H9 (cell line): ENCODE measurements at regions not wholly inside any gene's neighbourhood (a gene's known extent, or its start where the extent isn't known, plus 50 kb on each side); places are given as distances from the start of the nearest gene placed in this dataset.

ENCODE experiments used
- DNase-seq: peaks from one replicate; pipeline ENCODE4 v3.0.0-alpha.2; 2017
- H2AFZ ChIP-seq: one replicate; pipeline ENCODE4 v1.6.1; 2013; ENCODE audit warnings: mild to moderate bottlenecking, low read length, control low read depth, moderate library complexity
- H2AK5ac ChIP-seq: 2 replicates; pipeline ENCODE4 v1.6.1; 2013; ENCODE audit warnings: low read length, control low read depth, mixed read lengths; ENCODE audit not compliant: insufficient read length
- H2BK120ac ChIP-seq: one replicate; pipeline ENCODE4 v1.6.1; 2013; ENCODE audit warnings: low read depth, mild to moderate bottlenecking, low read length, control low read depth, inconsistent platforms; ENCODE audit not compliant: poor library complexity, severe bottlenecking
- H2BK12ac ChIP-seq: 2 replicates; pipeline ENCODE4 v1.6.1; 2013; ENCODE audit warnings: low read length, control low read depth, mixed read lengths, low read depth; ENCODE audit not compliant: insufficient read length
- H2BK15ac ChIP-seq: 2 replicates; pipeline ENCODE4 v1.6.1; 2013; ENCODE audit warnings: low read depth, low read length, control low read depth
- H2BK20ac ChIP-seq: one replicate; pipeline ENCODE4 v1.6.1; 2013; ENCODE audit warnings: low read depth, mild to moderate bottlenecking, low read length, control low read depth, inconsistent platforms; ENCODE audit not compliant: poor library complexity, severe bottlenecking
- H2BK5ac ChIP-seq: 2 replicates; pipeline ENCODE4 v1.6.1; 2013; ENCODE audit warnings: low read length, control low read depth, mixed read lengths; ENCODE audit not compliant: insufficient read length
- H3K14ac ChIP-seq: 2 replicates; pipeline ENCODE4 v1.6.1; 2013; ENCODE audit warnings: low read length, control low read depth; ENCODE audit not compliant: insufficient read depth
- H3K18ac ChIP-seq: 2 replicates; pipeline ENCODE4 v1.6.1; 2013; ENCODE audit warnings: low read depth, mild to moderate bottlenecking, mixed read lengths, low read length, control low read depth; ENCODE audit not compliant: insufficient read length
- H3K23ac ChIP-seq: 2 replicates; pipeline ENCODE4 v1.6.1; 2013; ENCODE audit warnings: low read length, control low read depth, mixed read lengths, low read depth; ENCODE audit not compliant: insufficient read length
- H3K23me2 ChIP-seq: 2 replicates; pipeline ENCODE4 v1.6.1; 2013; ENCODE audit warnings: low read depth, mild to moderate bottlenecking, mixed read lengths, low read length, control low read depth; ENCODE audit not compliant: insufficient read length, poor library complexity, severe bottlenecking
- H3K27ac ChIP-seq: 2 replicates; pipeline ENCODE4 v1.5.1; 2013; ENCODE audit warnings: low read length, control low read depth, mixed read lengths, low read depth; ENCODE audit not compliant: insufficient read length
- H3K27me3 ChIP-seq: 2 replicates; pipeline ENCODE4 v1.6.1; 2013; ENCODE audit warnings: low read length, control low read depth, inconsistent platforms; ENCODE audit not compliant: insufficient read depth
- H3K4ac ChIP-seq: 2 replicates; pipeline ENCODE4 v1.6.1; 2013; ENCODE audit warnings: low read depth, mild to moderate bottlenecking, control low read depth, inconsistent platforms, low read length, moderate library complexity
- H3K4me1 ChIP-seq: 2 replicates; pipeline ENCODE4 v1.6.1; 2013; ENCODE audit warnings: low read length, control low read depth, inconsistent platforms; ENCODE audit not compliant: insufficient read depth
- H3K4me2 ChIP-seq: 2 replicates; pipeline ENCODE4 v1.6.1; 2013; ENCODE audit warnings: low read length, control low read depth, mixed read lengths; ENCODE audit not compliant: insufficient read length, insufficient read depth
- H3K56ac ChIP-seq: 2 replicates; pipeline ENCODE4 v1.6.1; 2013; ENCODE audit warnings: low read depth, mild to moderate bottlenecking, mixed read lengths, low read length, control low read depth; ENCODE audit not compliant: insufficient read length
- H3K79me1 ChIP-seq: 2 replicates; pipeline ENCODE4 v1.6.1; 2013; ENCODE audit warnings: low read depth, mild to moderate bottlenecking, moderate library complexity, low read length, control low read depth, inconsistent platforms; ENCODE audit not compliant: insufficient read depth, poor library complexity, severe bottlenecking
- H3K79me2 ChIP-seq: 2 replicates; pipeline ENCODE4 v1.6.1; 2013; ENCODE audit warnings: low read length, control low read depth, inconsistent platforms; ENCODE audit not compliant: insufficient read depth
- H3K9ac ChIP-seq: 2 replicates; pipeline ENCODE4 v1.6.1; 2013; ENCODE audit warnings: low read length, control low read depth, mixed read lengths; ENCODE audit not compliant: insufficient read length; ENCODE audit errors: extremely low read depth
- H3K9me3 ChIP-seq: one replicate; pipeline ENCODE4 v1.6.1; 2013; ENCODE audit warnings: low read depth, low read length, inconsistent platforms; ENCODE audit not compliant: control insufficient read depth
- H3T11ph ChIP-seq: one replicate; pipeline ENCODE4 v1.6.1; 2013; ENCODE audit warnings: mild to moderate bottlenecking, low read length, control low read depth, inconsistent platforms
- H4K20me1 ChIP-seq: one replicate; pipeline ENCODE4 v1.6.1; 2013; ENCODE audit not compliant: control insufficient read depth, insufficient read length, insufficient read depth
- H4K5ac ChIP-seq: 2 replicates; pipeline ENCODE4 v1.6.1; 2013; ENCODE audit warnings: low read depth, mild to moderate bottlenecking, mixed read lengths, low read length, control low read depth; ENCODE audit not compliant: insufficient read length
- H4K8ac ChIP-seq: replicated peaks from 2 replicates; pipeline ENCODE4 v1.6.1; 2013; ENCODE audit warnings: low read length, control low read depth, mixed read lengths, low read depth; ENCODE audit not compliant: insufficient read length
- H4K91ac ChIP-seq: 2 replicates; pipeline ENCODE4 v1.6.1; 2013; ENCODE audit warnings: low read depth, mild to moderate bottlenecking, moderate library complexity, mixed read lengths, low read length, control low read depth; ENCODE audit not compliant: insufficient read length
- H3K27ac Mint-ChIP-seq, 3 experiments: 2 replicates in 2 of 3; 3 replicates in 1 of 3; pipeline ENCODE4 v1.8.0; 2020 to 2021; ENCODE audit warnings: mixed read lengths in 3 of 3, mild to moderate bottlenecking in 1 of 3, moderate library complexity in 1 of 3
- H3K27me3 Mint-ChIP-seq: 2 replicates; pipeline ENCODE4 v1.8.0; 2021; ENCODE audit warnings: low read depth, mild to moderate bottlenecking, moderate library complexity, mixed read lengths
- H3K36me3 Mint-ChIP-seq, 3 experiments: 2 replicates in 2 of 3; 3 replicates in 1 of 3; pipeline ENCODE4 v1.8.0; 2020 to 2021; ENCODE audit warnings: low read depth in 3 of 3, mixed read lengths in 3 of 3; ENCODE audit not compliant: insufficient read depth in 1 of 3
- H3K4me1 Mint-ChIP-seq, 2 experiments: 2 replicates each; pipeline ENCODE4 v1.8.0; 2020; ENCODE audit warnings: mixed read lengths in 2 of 2
- H3K4me3 Mint-ChIP-seq, 2 experiments: 2 replicates in 1 of 2; 3 replicates in 1 of 2; pipeline ENCODE4 v1.8.0; 2020 to 2021; ENCODE audit warnings: mild to moderate bottlenecking in 2 of 2, mixed read lengths in 2 of 2, moderate library complexity in 1 of 2
- H3K9me3 Mint-ChIP-seq, 2 experiments: 2 replicates in 1 of 2; 3 replicates in 1 of 2; pipeline ENCODE4 v1.8.0; 2020; ENCODE audit warnings: mild to moderate bottlenecking in 2 of 2, mixed read lengths in 2 of 2, moderate library complexity in 1 of 2
- CTCF ChIP-seq: fragments of 200-600 bp; sonication (generic); conservative IDR thresholded peaks from 3 replicates; pipeline ENCODE4 v1.8.0; 2021; ENCODE audit warnings: antibody characterized with exemption, mild to moderate bottlenecking
- WGBS: extraction: QIAGEN DNeasy Blood & Tissue Kit; methylation state at CpG from one replicate; pipeline ENCODE4 v1.1.7; 2013; ENCODE audit warnings: missing lambda C conversion rate, low lambda C conversion rate, mixed read lengths; ENCODE audit not compliant: insufficient read length; ENCODE audit errors: extremely low coverage; 5-methylcytosine and 5-hydroxymethylcytosine counted together

- no peak overlapping the region for H3K14ac ChIP-seq
- H3K4me2 ChIP-seq: no peak overlapping the region
- no peaks in the 10 kb centered on the region for H3K9me3 ChIP-seq
- H3K27ac Mint-ChIP-seq: peak overlapping the region in 1 of 3 experiments; percentile 59; a peak in 1 of 7 replicates
- no peak overlapping the region for H2AK5ac ChIP-seq
- H3K4me1 Mint-ChIP-seq: peaks cover 2 to 37% of the 10 kb centered on the region in 2 experiments
- no peak overlapping the region for H2BK5ac ChIP-seq
- no peak overlapping the region for H2BK20ac ChIP-seq
- H4K91ac ChIP-seq: no peak overlapping the region
- H3K27me3 ChIP-seq: no peaks in the 10 kb centered on the region
- no peak overlapping the region for H3K4ac ChIP-seq
- H3K18ac ChIP-seq: no peak overlapping the region
- H3K9ac ChIP-seq: no peak overlapping the region
- no peak overlapping the region for H3K23ac ChIP-seq
- H2BK12ac ChIP-seq: no peak overlapping the region
- no peak overlapping the region for H3K27ac ChIP-seq
- no peak overlapping the region for H3K56ac ChIP-seq
- H2AFZ ChIP-seq: no peak overlapping the region
- no peak for TF ChIP-seq CTCF
- WGBS: no CpG with 5 or more reads among the region's 5 CpGs
- H4K20me1 ChIP-seq: no peaks in the 10 kb centered on the region
- no peaks in the 10 kb centered on the region for H3K36me3 Mint-ChIP-seq
- H3K23me2 ChIP-seq: peaks cover 12% of the 10 kb centered on the region
- no peak for DNase-seq
- no peak overlapping the region for H3T11ph ChIP-seq
- peaks cover 4% of the 10 kb centered on the region for H3K27me3 Mint-ChIP-seq
- no peaks in the 10 kb centered on the region for H3K79me1 ChIP-seq
- no peak overlapping the region for H3K4me3 Mint-ChIP-seq
- no peak overlapping the region for H2BK120ac ChIP-seq
- peaks cover 5% of the 10 kb centered on the region; the same call in 1 of the 2 replicates for H3K4me1 ChIP-seq
- H4K8ac ChIP-seq: no peak overlapping the region
- no peaks in the 10 kb centered on the region for H3K9me3 Mint-ChIP-seq
- H3K79me2 ChIP-seq: no peaks in the 10 kb centered on the region
- no peak overlapping the region for H2BK15ac ChIP-seq
- no peak overlapping the region for H4K5ac ChIP-seq
Observed at GRCh38 chr14:97416550-97416949, 619.4 kb downstream of the VRK1 start.
